SJSA1 (cell line): ENCODE measurements at regions not wholly inside any gene's neighbourhood (a gene's known extent, or its start where the extent isn't known, plus 50 kb on each side); places are given as distances from the start of the nearest gene placed in this dataset.
"Not testable (repeated sequence)": the region's sequence is repeated elsewhere in the genome, so short reads cannot be mapped to it uniquely, and the experiment has no call there.

Experiments used
- DNase-seq, 2 experiments: peaks; one replicate each; pipeline ENCODE4 v3.0.0-alpha.2; 2015 to 2020; ENCODE audit warnings: low spot score in 2 of 2, low read depth in 1 of 2
- H3K27ac ChIP-seq: fragments of 250-450 bp; sonication (Bioruptor Pico); 2 replicates; pipeline ENCODE4 v1.5.1; 2020; ENCODE audit warnings: mild to moderate bottlenecking, moderate library complexity
- H3K27me3 ChIP-seq: fragments of 250-450 bp; sonication (Bioruptor Pico); replicated peaks from 2 replicates; pipeline ENCODE4 v1.5.1; 2020; ENCODE audit warnings: mild to moderate bottlenecking, moderate library complexity
- H3K36me3 ChIP-seq: fragments of 250-450 bp; sonication (Bioruptor Pico); 2 replicates; pipeline ENCODE4 v1.5.1; 2020; ENCODE audit warnings: mild to moderate bottlenecking
- H3K4me1 ChIP-seq: fragments of 250-450 bp; sonication (Bioruptor Pico); replicated peaks from 2 replicates; pipeline ENCODE4 v1.6.1; 2021; ENCODE audit warnings: mild to moderate bottlenecking
- H3K4me3 ChIP-seq: fragments of 250-450 bp; sonication (Bioruptor Pico); 2 replicates; pipeline ENCODE4 v1.5.1; 2020; ENCODE audit warnings: mild to moderate bottlenecking
- H3K9me3 ChIP-seq: fragments of 250-450 bp; sonication (Bioruptor Pico); replicated peaks from 2 replicates; pipeline ENCODE4 v1.5.1; 2020; ENCODE audit warnings: mild to moderate bottlenecking

DNA sequence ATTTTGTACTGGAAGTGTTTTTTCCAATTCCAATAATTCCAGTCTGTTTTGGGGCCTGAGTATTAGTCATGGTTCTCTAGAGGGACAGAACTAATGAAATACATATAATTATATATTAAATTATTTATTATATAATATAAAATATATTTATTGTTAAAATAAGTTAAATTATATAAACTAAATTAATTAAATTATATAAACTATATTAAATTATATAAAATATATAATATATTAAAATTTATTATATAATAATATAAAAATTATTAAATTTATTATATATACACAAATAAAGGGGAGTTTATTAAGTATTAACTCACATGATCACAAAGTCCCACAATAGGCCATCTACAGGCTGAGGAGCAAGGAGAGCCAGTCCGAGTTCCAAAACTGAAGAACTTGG lies 253.4 kb upstream of the NETO1 start:
- DNase-seq, result no peak
- Histone ChIP-seq H3K27ac (no peak overlapping the region), H3K4me1 (no peaks in the 10 kb centered on the region), H3K27me3 (no peaks in the 10 kb centered on the region), H3K9me3 (no peaks in the 10 kb centered on the region; the same call in 1 of the 2 replicates), H3K36me3 (no peaks in the 10 kb centered on the region), H3K4me3 (no peak overlapping the region)

- no peak for DNase-seq
- H3K27me3 ChIP-seq, result no peaks in the 10 kb centered on the region
Measured at GRCh38 chr18:73120626-73121025, 252.8 kb upstream of the NETO1 start.

GRCh38 chr18:73119574-73119973 lies 251.8 kb upstream of the NETO1 start:
- Histone ChIP-seq H3K9me3 (no peaks in the 10 kb centered on the region; the same call in 1 of the 2 replicates), H3K27me3 (no peaks in the 10 kb centered on the region), H3K27ac (no peak overlapping the region), H3K4me1 (no peaks in the 10 kb centered on the region), H3K4me3 (no peak overlapping the region), H3K36me3 (no peaks in the 10 kb centered on the region)
- no peak for DNase-seq

More at GRCh38 chr18:73120626-73121025, 252.8 kb upstream of the NETO1 start:
- no peaks in the 10 kb centered on the region for H3K36me3 ChIP-seq
- H3K9me3 ChIP-seq, result no peaks in the 10 kb centered on the region; the same call in 1 of the 2 replicates
- no peaks in the 10 kb centered on the region for H3K4me1 ChIP-seq
- no peak overlapping the region for H3K27ac ChIP-seq
- no peak overlapping the region for H3K4me3 ChIP-seq

DNA sequence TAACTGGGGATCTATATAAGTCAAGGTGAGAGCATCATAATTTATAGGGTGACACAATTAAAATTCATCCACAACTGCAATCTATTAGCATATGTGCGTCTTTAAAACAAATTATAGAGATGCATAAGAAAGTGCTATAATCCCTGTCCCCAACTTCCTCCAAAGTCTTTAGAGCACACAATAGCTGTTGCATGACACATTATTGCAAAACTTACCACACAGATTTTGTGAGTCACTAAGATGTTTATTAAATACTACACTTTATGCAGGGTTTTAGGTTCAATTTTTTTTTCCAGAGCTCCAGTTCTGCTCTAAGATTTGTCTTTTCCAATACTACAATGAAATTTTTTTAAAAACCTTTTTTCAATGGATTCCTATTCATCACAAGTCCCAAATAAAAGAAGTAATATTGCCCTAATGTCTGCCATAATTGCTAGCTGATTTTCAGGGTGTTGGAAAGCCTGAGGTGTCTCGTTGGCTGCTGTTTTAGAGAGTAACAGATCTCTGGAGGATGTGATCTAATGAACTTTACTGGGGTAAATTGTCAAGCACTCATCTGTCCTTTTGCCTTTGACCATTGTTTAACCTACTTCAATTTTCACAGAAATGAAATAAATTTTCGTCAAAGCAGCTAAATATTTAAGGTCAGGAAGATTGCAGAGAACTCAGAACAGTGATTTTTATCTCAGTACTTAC lies 250.5 kb upstream of the NETO1 start:
- H3K4me1 ChIP-seq, result no peaks in the 10 kb centered on the region
- H3K4me3 ChIP-seq, result no peak overlapping the region
- H3K27ac ChIP-seq, result no peak overlapping the region
- no peaks in the 10 kb centered on the region for H3K36me3 ChIP-seq
- no peak for DNase-seq
- no peaks in the 10 kb centered on the region; the same call in 1 of the 2 replicates for H3K9me3 ChIP-seq
- no peaks in the 10 kb centered on the region for H3K27me3 ChIP-seq

DNA sequence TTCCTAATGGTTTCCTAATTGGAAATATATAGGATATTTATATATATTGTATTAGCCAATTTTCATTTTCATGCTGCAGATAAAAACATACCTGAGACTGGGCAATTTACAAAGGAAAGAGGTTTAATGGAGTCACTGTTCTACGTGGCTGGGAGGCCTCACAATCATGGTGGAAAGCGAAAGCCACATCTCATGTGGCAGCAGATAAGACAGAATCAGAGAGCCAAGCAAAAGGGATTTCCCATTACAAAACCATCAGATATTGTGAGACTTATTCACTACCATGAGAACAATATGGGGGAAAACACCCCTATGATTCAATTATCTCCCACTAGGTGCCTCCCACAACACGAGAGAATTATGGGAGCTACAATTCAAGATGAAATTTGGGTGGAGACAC lies 242.5 kb upstream of the NETO1 start:
- Histone ChIP-seq H3K4me1 (no peaks in the 10 kb centered on the region), H3K27me3 (no peaks in the 10 kb centered on the region; the same call in 1 of the 2 replicates), H3K36me3 (no peaks in the 10 kb centered on the region), H3K27ac (no peak overlapping the region), H3K9me3 (no peaks in the 10 kb centered on the region), H3K4me3 (no peak overlapping the region)
- no peak for DNase-seq

DNA sequence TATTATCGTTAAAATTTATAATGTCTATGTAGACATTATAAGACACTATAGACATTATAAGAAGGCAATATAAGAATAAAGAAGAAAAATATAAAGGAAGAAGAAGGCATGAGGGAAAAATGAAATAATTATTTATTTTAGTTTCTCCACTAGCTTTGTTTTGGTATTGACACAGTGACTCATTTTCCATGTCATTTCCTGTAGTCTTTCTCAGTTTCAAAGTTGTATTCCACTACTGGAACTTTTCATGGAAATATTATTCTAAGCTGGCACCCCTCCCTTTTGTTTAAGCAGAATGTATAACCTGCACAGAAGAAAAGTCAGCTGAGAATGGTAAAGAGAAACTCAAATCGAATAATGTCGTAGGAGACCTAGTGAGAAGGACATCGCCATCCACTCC lies 234.2 kb upstream of the NETO1 start:
- Histone ChIP-seq H3K4me3 (no peak overlapping the region), H3K9me3 (no peaks in the 10 kb centered on the region), H3K36me3 (no peaks in the 10 kb centered on the region), H3K27ac (no peak overlapping the region), H3K27me3 (no peaks in the 10 kb centered on the region), H3K4me1 (no peaks in the 10 kb centered on the region)
- no peak for DNase-seq

- not testable (repeated sequence) for DNase-seq, H3K27me3 ChIP-seq, H3K4me1 ChIP-seq, H3K9me3 ChIP-seq, H3K36me3 ChIP-seq, H3K27ac ChIP-seq, H3K4me3 ChIP-seq
Measured at GRCh38 chr18:73101491-73101890, 233.7 kb upstream of the NETO1 start.

GRCh38 chr18:73099759-73100158 lies 232.0 kb upstream of the NETO1 start:
- H3K4me3 ChIP-seq, result no peak overlapping the region
- H3K27me3 ChIP-seq, result no peaks in the 10 kb centered on the region
- H3K4me1 ChIP-seq, result no peaks in the 10 kb centered on the region
- no peaks in the 10 kb centered on the region for H3K36me3 ChIP-seq
- H3K9me3 ChIP-seq, result no peaks in the 10 kb centered on the region
- DNase-seq, result no peak
- H3K27ac ChIP-seq, result no peak overlapping the region

- DNase-seq, result no peak
- Histone ChIP-seq H3K27me3 (no peaks in the 10 kb centered on the region), H3K27ac (no peak overlapping the region), H3K4me1 (no peaks in the 10 kb centered on the region), H3K4me3 (no peak overlapping the region), H3K36me3 (no peaks in the 10 kb centered on the region), H3K9me3 (no peaks in the 10 kb centered on the region)
Measured at GRCh38 chr18:73093687-73094250, 226.0 kb upstream of the NETO1 start.

DNA sequence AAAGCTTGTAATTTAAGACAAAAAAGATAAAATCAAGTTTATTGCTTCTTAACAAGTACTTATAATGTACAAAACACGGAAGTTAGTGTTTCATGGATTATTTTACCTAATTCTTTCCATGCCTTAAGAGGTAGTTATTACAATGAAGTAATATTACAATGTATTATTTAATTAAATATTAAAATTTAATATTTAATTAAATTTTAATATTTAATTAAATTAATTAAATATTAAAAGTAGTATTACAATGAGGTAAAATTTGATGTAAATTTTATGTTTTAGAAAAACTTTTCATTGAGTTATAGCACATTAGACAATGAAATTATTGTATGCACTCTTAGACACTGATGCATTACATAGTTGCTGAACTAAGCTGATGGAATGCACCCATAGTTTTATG lies 220.7 kb upstream of the NETO1 start:
- Histone ChIP-seq H3K9me3 (no peaks in the 10 kb centered on the region), H3K27me3 (no peaks in the 10 kb centered on the region), H3K4me3 (no peak overlapping the region), H3K4me1 (no peaks in the 10 kb centered on the region), H3K27ac (no peak overlapping the region), H3K36me3 (no peaks in the 10 kb centered on the region)
- no peak for DNase-seq

- H3K27ac ChIP-seq, result no peak overlapping the region
- DNase-seq, result no peak
- no peak overlapping the region for H3K4me3 ChIP-seq
- no peaks in the 10 kb centered on the region for H3K27me3 ChIP-seq
- no peaks in the 10 kb centered on the region for H3K36me3 ChIP-seq
- H3K9me3 ChIP-seq, result no peaks in the 10 kb centered on the region
- H3K4me1 ChIP-seq, result no peaks in the 10 kb centered on the region
Measured at GRCh38 chr18:73087282-73087977, 219.6 kb upstream of the NETO1 start.

GRCh38 chr18:73079920-73080319 lies 212.1 kb upstream of the NETO1 start:
- Histone ChIP-seq H3K27ac (no peak overlapping the region), H3K4me3 (no peak overlapping the region), H3K36me3 (no peaks in the 10 kb centered on the region), H3K27me3 (no peaks in the 10 kb centered on the region), H3K9me3 (no peaks in the 10 kb centered on the region), H3K4me1 (no peaks in the 10 kb centered on the region)
- DNase-seq, result no peak

GRCh38 chr18:73060666-73061288 lies 193.0 kb upstream of the NETO1 start:
- H3K9me3 ChIP-seq, result no peaks in the 10 kb centered on the region
- no peaks in the 10 kb centered on the region for H3K4me1 ChIP-seq
- no peak for DNase-seq
- H3K27me3 ChIP-seq, result no peaks in the 10 kb centered on the region
- no peak overlapping the region for H3K4me3 ChIP-seq
- H3K36me3 ChIP-seq, result no peaks in the 10 kb centered on the region
- no peak overlapping the region for H3K27ac ChIP-seq

GRCh38 chr18:73059280-73059679 lies 191.5 kb upstream of the NETO1 start:
- H3K27ac ChIP-seq, result no peak overlapping the region
- no peaks in the 10 kb centered on the region for H3K36me3 ChIP-seq
- no peaks in the 10 kb centered on the region for H3K9me3 ChIP-seq
- no peaks in the 10 kb centered on the region for H3K4me1 ChIP-seq
- H3K27me3 ChIP-seq, result no peaks in the 10 kb centered on the region
- DNase-seq, result no peak
- H3K4me3 ChIP-seq, result no peak overlapping the region
